ENCODE measurements at regions not wholly inside any gene's neighbourhood (a gene's known extent, or its start where the extent isn't known, plus 50 kb on each side); places are given as distances from the start of the nearest gene placed in this dataset.

DNA sequence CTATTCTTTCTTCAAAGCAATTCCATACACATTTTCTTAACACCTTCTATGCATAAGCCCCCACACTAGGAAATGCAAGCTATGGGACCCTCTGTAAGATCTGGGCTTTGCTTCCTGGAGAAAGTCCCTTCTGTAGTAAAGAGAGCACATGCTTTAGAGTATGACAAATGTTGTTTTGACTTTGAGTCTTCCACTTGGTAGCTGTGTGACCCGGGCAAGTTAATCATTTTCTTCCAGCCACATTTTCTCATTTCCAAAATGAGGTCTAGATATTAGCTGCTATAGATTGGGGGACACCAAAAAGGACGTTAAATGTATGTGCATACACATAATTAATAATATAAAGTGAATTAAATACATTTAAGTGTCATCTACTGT lies 334.0 kb downstream of the NFIB start:
- ChIA-PET POLR2A (no interaction called here), CTCF (no interaction called here)
- H3K4me3 ChIP-seq (ENCODE audit: low read depth, low read length) = no peak overlapping the region
- DNase-seq (ENCODE audit: low read depth, low spot score) = no peak
- TF ChIP-seq CTCF (IDR thresholded peaks at IDR 0.05; ENCODE audit: insufficient read depth, low read length, missing control alignments) = no peak

GRCh38 chr9:13975611-13976290 lies 338.2 kb downstream of the NFIB start:
- DNase-seq (ENCODE audit: low read depth, low spot score) = no peak
- H3K4me3 ChIP-seq (ENCODE audit: low read depth, low read length) = no peak overlapping the region
- ChIA-PET POLR2A (no interaction called here), CTCF (no interaction called here)
- TF ChIP-seq CTCF (IDR thresholded peaks at IDR 0.05; ENCODE audit: insufficient read depth, low read length, missing control alignments) = no peak

GRCh38 chr9:13974891-13975290 lies 339.1 kb downstream of the NFIB start:
- H3K4me3 ChIP-seq (ENCODE audit: low read depth, low read length) = no peak overlapping the region
- no peak for TF ChIP-seq CTCF (IDR thresholded peaks at IDR 0.05; ENCODE audit: insufficient read depth, low read length, missing control alignments)
- ChIA-PET POLR2A (no interaction called here), CTCF (no interaction called here)
- no peak for DNase-seq (ENCODE audit: low read depth, low spot score)

DNA sequence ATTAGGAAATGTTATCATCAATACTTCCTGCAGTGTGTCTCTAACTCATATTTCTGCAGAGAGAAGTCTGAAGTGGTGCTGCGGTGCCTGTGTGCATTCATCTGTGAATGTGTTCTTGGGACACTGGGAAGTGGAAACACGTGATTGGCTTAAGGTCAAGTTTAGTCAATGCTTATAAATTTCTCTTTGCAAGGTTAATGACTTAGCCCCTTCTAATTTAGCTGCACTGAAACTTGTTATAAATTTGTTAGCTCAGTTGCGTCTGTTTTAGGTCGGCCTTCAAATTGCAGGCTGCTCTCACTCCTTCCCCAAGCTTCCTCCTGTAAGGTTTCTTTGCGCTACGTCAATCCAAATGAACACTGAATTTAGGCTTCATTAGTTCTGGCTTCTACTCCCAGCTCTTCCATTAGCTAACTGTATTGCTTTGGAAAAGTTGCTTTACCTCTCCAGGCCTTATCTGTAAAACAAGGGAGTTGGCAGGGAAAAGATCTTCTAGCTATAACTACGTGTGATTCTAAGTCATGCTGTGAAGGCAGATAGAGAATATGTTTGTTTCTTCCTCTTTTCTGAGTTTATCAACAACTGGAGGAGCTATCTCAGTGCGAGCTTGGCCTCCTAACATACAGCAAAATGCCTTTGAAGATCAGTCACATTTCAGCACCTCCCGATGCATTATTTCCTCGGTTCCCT lies 341.8 kb downstream of the NFIB start:
- no peak for DNase-seq (ENCODE audit: low read depth, low spot score)

GRCh38 chr9:13971415-13971814 lies 342.5 kb downstream of the NFIB start:
- no peak for TF ChIP-seq CTCF (IDR thresholded peaks at IDR 0.05; ENCODE audit: insufficient read depth, low read length, missing control alignments)
- POLR2A ChIA-PET = no interaction called here
- no peak overlapping the region for H3K4me3 ChIP-seq (ENCODE audit: low read depth, low read length)
- DNase-seq (ENCODE audit: low read depth, low spot score) = no peak
- CTCF ChIA-PET = no interaction called here

More for the DNA sequence above, 341.8 kb downstream of the NFIB start:
- H3K4me3 ChIP-seq (ENCODE audit: low read depth, low read length) = no peak overlapping the region
- POLR2A ChIA-PET = no interaction called here
- CTCF ChIA-PET = no interaction called here
- no peak for TF ChIP-seq CTCF (IDR thresholded peaks at IDR 0.05; ENCODE audit: insufficient read depth, low read length, missing control alignments)

DNA sequence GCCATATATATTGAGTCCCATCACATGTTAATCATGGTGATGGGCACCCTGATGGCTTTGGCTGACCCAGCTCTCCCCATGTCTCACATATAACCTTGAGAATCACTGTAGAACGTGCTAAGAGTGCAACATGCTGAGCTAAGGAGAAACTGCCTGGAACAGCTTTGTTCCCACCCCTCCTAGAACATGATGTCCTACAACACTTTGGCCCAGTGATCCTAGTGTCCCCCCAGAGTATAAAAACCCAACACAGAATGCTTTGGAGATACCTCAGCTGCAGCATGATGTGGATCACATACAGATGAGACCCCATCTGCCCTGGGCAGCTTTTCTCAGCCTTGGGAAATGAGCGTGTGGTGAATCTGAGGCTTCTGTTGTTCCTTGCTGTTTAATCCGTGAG lies 343.5 kb downstream of the NFIB start:
- no peak for DNase-seq (ENCODE audit: low read depth, low spot score)
- no peak overlapping the region for H3K4me3 ChIP-seq (ENCODE audit: low read depth, low read length)
- CTCF ChIA-PET = no interaction called here
- POLR2A ChIA-PET = no interaction called here
- TF ChIP-seq CTCF (IDR thresholded peaks at IDR 0.05; ENCODE audit: insufficient read depth, low read length, missing control alignments) = no peak

Data from AG04449 (cell line).